ENCODE measurements at regions not wholly inside any gene's neighbourhood (a gene's known extent, or its start where the extent isn't known, plus 50 kb on each side); places are given as distances from the start of the nearest gene placed in this dataset.
"Not testable (repeated sequence)": the region's sequence is repeated elsewhere in the genome, so short reads cannot be mapped to it uniquely, and the experiment has no call there.

DNA sequence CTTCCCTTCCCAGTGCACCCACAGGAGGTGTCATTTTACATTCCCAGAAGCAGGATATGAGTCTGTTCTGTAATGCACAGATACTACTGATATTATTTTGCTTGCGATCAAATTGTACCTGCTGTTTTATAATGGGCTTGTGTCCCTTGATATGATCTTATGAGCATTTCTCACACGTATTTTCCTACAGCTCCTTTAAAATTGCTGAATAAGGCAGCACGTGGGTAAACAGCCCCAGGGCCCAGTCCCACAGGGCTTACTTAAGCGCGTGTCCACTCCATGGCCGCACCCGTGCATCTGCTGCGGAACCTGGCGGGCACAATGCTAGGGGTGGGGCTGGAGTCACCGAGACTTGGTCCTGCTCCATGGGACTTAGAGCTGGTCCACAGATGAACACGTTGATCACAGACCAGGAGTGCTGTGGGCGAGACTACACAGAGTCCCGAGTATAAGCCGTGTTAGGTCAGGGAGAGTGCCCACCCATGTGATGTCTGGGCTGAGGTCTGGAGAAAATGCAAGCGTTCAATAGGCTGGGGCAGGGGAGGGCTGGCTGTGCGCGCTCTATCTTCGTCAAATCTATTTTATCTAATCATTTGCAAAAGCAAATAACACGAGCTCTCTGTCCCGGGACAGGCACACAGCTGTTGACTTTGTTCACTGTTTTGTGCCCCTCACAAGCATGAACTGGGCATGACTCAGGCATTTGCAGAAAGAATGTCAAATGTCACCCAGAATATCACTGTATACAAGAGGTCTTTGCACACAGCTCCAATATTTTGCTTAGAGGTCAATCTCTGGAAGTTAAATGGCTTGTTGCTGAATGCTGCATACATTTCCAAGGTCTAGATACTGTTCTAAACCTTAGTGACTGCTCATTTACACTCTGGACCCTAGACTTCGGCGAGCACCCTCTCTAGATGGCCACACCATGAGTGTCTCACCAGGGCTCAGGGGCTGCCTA, 119.3 kb downstream of the CRYAA start:
- no peak for DNase-seq (ENCODE audit: low read depth)

DNA sequence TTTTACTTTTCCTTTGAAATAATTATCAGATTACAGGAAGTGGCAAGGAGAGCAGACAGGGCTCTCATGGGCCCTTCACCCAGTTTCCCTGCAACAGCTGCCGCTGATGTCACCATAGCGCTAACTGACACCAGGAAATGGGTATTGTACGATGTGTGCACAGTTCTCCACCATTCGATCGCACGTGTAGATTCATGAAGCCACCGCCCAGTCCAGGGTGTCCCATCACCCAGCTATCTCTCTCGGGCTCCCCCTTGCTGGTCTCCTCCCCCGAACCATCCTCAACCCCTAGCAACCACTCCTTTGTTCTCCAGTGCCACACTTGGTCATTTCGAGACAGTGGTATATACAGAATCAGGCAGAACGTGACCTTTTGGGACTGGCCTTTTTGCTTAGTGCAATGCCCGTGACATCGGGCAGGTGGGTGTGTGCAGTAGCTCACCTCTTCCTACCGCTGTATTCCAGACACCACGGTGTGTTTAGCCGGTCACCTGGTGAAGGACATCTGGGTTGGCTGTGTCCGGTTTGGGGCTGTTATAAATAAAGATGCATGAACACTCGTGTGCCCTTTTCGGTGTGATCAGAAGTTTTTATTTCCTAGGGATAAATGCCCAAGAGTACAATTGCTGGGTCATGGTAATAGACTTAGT, 118.4 kb downstream of the CRYAA start:
- no peak for DNase-seq (ENCODE audit: low read depth)

DNA sequence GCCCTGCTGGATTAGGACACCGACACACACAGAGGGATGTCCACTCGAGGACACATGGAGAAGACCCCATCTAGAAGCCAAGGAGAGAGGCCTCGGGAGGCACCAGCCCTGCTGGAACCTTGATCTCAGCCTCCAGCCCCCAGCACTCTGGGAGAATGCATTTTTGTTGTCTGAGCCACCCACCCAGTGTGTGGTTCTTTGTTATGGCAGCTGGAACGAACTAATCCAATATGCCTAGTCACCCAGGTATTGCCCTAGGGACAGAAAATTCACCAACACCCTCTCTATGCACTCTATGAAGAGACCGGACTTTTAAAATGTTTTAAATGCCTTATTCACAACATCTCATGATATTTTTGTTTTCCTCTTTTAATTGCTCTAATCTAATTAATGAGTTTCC, 117.4 kb downstream of the CRYAA start:
- DNase-seq (ENCODE audit: low read depth): no peak

DNA sequence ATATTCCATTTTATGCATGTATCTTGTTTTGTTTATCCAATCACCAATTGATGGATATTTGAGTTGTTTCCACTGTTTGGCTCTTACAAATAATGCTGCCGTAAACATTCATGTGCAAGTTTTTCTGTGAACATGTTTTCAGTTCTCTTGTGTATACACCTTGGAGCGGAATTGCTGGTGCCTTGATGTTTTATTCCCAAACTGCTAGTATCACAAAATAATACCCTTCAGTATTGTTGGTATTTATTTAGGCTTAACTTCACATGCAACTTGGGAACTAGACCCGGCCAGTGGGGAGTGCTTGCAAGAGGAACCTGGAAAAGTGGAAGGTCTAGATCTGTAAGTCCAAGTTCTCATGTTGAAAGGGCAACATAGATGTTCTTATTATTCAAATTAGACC, 115.9 kb downstream of the CRYAA start:
- no peak for DNase-seq (ENCODE audit: low read depth)

DNA sequence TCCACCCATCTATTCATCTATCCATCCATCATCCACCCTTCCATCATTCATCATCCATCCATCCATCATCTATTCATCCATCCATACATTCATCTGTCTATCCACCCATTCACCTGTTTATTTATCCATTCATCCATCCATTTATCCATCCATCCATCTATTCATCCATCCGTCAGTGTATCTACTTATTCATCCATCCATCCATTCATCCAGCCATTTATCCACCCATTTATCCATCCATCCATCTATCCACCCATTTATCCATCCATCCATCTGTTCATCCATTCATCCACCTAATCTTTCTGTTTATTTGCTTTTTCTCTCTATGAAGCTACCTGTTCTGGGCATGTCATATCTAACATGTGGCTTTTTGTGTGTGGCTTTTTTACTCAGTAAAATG, 115.4 kb downstream of the CRYAA start:
- no peak for DNase-seq (ENCODE audit: low read depth)

DNA sequence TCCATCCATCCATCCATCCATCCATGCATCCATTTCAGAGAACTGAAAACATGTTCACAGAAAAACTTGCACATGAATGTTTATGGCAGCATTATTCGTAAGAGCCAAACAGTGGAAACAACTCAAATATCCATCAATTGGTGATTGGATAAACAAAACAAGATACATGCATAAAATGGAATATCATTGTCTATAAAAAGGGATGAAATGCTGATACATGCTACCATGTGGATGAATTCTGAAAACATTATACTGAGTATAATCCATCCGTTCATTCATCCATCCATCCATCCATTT, 115.1 kb downstream of the CRYAA start:
- DNase-seq (ENCODE audit: low read depth): not testable (repeated sequence)

DNA sequence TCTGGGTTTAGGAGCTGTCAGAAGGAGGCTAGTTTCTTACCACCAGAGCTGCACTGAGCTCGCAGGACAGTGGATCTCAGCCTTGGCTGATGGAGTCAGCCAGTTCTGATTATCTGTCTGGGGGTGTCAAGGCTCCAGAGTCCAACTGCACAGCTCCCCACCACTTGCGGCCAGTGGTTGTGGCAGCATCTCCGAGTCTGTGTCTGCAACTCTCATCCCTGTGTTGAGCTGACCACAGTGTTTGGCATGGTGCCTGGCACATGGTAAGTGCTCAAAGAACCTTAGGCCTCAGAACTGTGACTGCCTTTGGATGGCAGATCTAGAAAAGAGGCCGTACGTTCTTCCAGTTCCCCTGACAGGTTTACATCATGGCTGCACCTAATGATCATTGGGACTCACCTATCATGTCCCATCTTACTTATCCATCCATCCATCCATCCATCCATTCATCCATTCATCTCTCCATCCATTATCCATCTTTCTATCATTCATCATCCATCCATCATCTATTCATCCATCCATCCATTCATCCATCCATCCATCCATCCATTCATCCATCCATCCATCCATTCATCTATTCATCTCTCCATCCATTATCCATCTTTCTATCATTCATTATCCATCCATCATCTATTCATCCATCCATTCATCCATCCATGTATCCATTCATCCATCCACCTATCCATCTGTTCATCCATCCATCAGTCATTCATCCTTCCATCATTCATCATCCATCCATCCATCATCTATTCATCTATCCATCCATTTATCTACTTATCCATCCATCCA, 114.5 kb downstream of the CRYAA start:
- no peak for DNase-seq (ENCODE audit: low read depth)

DNA sequence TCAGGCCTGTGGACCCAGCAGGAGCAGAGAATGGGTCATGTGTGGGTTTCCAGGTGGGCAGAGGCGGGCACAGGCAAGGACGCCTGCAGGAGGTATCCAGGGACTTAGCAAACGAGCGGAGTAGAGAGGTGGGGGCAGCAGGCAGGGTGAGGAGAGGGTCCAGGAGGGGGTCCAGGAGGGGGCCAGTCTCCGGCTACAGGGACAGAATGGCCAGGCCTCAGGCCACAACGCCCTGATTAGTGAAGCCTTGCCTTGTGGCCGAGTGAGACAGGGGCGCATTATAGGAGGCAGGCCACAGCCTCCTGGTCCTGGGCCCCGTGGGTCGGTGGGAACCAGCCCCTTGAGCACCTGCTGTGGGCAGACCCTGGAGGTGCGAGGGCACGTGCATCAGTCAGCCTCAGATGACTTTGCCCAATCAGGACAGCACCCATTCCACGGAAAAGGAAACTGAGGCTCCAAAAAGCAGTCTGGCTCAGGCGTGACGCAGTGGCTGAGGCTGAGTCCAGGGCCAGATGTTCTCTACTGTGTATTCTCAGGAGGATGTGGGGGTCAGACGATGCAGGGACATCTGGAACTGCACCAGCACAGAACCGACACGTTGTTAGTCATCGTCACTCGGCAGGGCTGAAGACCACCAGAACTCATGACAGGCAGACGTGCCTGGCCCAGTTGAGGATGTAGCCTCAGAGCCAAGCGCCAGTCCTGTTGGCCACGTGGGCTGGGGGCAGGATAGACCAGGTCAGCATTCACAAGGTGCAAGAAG, 113.7 kb downstream of the CRYAA start:
- no peak for DNase-seq (ENCODE audit: low read depth)

DNA sequence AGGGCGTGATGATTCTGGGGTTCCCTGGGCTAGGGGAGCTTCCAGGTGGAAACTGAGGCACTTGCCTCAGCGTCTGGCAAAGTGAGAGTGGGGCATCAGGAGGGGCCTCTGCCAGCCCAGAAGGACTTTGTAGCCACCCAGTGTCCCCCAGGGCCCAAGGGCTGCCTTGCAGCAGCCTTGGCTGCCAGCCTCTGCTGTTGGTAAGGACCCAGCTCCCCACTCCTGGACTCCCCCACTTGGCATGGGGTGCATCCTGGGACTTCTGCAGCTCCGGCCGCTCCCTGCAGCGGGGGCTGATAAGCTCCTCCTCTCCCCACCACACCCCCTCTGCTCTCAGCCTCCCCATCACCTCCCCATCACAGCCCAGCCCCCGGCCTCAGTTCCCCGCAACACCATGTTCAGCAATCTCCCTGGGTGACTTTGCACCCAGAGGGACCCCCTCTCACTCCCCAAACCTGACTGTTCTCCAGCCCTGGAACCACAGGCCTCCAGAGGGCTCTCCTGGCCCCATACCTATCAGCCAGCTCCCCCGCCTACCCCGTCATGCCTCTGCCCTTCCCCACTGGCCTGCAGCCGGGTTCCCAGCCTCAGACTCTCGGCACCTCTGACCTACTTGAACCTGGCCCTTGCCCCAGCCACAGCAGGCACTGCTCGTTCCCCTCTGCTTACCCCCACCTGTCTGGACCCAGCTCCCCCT, 113.0 kb downstream of the CRYAA start:
- no peak for DNase-seq (ENCODE audit: low read depth)

DNA sequence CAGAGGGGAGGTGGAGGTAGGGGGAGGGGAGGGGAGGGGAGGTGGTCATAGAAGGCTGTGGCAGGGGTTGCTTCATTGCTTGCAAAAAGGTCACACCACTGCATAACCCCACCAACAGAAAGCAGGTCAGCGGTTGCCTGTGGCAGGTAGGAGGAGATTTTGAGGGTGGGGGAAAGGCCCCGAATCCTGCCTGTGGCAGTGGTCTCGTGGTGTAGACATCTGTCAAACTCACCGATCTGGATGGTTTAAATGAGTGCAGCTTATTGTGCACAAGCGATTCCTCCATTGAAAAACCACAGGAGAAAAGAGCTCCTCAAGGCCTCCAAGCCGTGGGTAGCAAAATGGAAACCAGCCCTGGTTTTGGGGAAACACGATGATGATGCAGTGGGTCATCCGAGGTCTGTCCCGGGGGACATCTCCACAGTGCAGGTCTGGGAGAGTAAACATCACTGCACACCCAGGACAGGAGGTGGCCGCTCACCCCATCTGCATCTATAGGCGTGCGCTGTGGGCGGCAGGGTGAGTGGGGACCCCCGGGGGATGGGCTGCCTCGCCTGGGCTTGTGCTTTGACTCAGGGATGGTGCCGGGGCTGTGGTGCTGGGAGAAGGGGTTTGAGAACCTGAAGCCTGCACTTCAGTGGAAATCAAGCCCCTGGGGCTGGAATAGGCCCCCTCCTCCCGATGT, 112.3 kb downstream of the CRYAA start:
- DNase-seq (ENCODE audit: low read depth): no peak

DNA sequence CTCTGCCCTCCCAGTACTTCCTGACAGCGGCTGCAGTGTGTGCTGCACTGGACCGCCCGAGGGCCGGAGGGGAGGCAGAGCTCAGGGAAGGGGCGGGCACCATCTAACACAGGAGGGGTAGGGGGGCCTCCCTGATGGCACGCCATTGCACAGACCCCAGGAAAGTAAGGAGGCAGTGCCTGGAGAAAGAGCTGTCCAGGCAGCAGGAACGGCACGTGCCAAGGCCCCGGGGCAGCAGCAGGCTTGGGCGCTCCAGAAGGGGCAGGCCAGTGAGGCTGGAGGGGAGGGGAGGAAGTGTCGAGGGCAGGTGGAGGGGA, 110.7 kb downstream of the CRYAA start:
- no peak for DNase-seq (ENCODE audit: low read depth)

DNA sequence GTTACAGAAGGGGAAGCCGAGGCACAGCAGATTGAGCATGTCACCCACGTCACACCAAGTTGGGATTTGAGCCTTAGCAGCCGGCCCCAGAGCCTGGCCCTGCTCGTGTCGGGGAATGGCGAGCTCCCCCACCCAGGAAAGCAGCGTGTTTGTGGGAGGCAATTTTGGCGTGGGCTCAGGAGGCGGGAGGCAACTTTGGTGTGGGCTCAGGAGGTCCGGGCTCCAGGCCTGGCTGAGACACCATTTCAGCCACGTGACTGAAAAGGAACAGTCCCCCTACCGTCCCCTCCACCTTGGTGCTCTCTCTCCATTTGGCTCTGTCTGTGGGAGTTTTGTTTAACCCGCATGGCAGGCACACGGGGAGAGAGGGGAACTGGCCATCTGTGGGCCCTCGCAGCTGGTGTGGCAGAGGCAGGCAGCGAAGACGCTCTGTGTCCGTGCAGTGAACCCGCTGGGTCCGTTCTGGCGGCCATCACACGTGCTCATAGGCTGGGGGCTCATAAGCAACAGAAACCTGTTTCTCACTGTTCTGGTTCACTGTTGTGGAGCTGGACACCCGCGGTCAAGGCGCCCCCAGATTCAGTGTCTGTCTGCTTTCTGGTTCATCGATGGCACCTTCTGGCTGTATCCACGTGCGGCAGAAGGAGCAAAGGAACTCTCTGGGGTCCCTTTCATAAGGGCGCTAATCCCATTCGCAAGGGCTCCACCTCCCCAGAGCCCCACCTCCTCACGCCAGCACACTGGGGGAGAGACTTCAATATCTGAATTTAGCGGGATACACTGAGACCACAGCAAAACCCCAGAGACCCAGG, 110.2 kb downstream of the CRYAA start:
- DNase-seq (ENCODE audit: low read depth): no peak

DNA sequence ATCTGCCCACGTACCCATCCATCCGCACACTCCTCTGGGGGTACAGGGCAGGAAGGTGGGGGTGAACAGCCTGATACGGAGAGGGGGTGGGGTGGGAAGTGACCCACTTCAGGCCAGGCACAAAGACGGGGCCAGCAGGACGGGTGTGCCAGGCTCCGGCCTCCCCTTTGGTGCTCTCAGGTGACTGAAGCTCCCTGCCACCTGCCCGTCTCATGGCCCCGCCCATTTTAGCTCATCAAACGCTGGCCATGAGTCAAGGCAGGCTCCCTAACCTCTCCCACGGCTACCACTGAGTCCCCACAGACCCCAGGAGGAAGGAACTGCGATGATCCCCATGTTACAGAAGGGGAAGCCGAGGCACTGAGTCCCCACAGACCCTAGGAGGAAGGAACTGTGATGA, 109.6 kb downstream of the CRYAA start:
- no peak for DNase-seq (ENCODE audit: low read depth)

DNA sequence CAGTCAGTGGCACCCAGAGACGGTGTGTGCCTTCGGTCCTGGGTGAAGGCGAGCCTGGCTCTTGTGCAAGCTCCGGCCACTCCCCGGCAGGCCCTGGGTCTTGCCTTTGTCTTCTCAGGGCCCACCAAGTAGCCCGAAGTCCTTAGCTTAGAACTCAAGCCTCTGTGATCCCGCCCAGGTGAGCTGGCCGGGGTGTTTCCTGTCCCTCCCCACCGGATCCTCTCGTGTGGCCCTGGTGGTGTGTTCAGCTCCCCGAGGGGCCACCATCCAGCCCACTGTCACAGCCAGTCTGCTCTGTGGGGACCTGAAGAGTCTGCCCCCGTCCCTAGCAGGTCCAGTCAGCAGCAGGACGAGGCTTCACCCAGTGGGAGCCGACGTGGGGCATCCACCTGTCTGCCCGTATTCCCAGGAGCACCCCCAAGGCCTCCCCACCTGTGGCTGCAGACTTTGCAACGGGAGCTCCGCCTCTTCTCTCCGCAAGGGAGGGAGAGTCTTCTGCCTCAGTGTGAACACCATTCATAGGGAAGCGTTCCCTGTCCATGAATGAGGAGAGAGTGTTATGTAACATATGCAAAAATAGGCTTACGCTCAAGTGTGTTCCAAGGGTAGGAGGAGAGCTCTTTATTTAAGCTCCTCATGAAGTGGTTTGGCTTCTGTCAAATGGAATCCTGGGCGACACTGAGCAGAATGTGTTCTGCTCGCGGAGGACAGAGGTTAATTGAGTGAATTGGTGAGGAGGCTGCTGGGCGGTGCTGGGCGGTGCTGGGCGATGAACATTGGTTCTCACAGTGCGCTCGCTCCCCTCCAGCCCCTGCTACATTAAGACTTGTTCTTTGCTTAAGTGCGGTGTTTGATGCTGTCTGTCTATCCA, 108.9 kb downstream of the CRYAA start:
- DNase-seq (ENCODE audit: low read depth): no peak

DNA sequence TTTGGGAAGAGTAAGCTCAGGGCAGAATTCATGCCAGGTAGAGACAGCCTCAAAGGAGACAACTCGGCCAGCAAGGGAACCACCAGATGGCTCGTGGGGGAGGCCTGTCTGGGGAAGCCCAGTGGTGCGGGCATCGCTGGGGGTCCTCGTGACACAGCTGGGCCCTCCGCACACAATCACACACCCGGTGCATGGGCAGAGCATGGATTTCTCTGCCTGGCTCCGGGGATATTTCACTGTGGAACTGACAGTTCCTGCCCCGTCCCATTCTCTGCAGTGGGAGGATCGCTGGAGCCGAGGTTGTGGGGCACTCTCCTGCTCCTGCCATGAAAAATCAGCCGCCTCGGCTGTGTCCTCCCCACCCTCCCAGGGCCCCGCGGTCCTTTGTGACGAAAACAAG, 108.0 kb downstream of the CRYAA start:
- no peak for DNase-seq (ENCODE audit: low read depth)

DNA sequence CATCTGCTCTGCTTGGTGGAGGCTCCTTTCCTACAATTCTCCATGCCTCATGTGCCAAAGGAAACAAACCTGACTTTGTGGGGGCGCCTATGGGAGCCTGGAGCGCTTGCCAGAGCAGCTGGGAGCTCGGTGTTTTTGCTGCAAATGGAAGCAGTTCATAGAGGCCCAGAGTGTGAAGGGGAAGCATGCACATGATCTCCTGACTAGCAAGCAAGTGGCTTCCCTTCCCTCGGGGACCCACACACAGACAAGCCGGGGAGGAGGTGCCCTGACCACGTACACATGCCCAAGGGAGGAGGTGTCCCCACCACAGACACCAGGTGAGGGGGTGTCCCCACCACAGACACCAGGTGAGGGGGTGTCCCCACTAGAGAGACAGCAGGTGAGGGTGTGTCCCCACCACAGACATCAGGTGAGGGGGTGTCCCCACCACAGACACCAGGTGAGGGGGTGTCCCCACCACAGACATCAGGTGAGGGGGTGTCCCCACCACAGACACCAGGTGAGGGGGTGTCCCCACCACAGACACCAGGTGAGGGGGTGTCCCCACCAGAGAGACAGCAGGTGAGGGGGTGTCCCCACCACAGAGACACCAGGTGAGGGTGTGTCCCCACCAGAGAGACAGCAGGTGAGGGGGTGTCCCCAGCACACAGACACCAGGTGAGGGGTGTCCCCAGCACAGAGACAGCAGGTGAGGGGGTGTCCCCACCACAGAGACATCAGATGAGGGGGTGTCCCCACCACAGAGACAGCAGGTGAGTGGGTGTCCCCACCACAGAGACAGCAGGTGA, 106.8 kb downstream of the CRYAA start:
- DNase-seq (ENCODE audit: low read depth): no peak

DNA sequence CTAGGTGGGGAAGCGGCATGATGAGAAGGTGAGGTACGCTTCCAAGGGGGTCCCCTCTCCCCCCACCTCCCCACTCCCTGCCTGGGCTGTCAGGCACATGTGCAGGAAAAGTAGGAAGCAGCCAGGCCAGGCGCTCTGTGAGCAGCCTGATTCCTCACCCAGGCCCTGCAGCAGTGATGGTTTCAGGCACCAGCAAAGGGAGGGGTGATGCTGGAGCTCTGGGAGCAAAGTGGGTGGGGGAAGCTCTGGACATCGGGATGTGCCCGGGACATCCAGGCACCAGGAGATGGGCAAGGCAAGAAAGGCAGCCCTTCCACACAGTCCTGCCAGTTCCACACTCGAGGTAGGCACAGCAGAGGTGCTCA, 106.1 kb downstream of the CRYAA start:
- no peak for DNase-seq (ENCODE audit: low read depth)

All from activated T-cell treated with anti-CD3 and anti-CD28 coated beads for 1 hour (primary cell).